OCI-LY3 (cell line): ENCODE measurements at regions not wholly inside any gene's neighbourhood (a gene's known extent, or its start where the extent isn't known, plus 50 kb on each side); places are given as distances from the start of the nearest gene placed in this dataset.
A peak's percentile ranks its signal among the peaks of the same experiment; 100 is the strongest.

Experiments
- H2AFZ ChIP-seq: fragments of 200-600, 300-600 bp; shearing (Covaris generic); 2 replicates; pipeline ENCODE4 v1.6.0; 2014; ENCODE audit warnings: antibody characterized with exemption, low read depth, low read length
- H3K27ac ChIP-seq: fragments of 200-600, 300-600 bp; sonication (generic); 2 replicates; pipeline ENCODE4 v1.5.1; 2014; ENCODE audit warnings: mild to moderate bottlenecking, low read length, moderate library complexity, mixed read lengths
- H3K27me3 ChIP-seq: fragments of 200-600, 300-600 bp; sonication (generic); 2 replicates; pipeline ENCODE4 v1.6.1; 2014; ENCODE audit warnings: low read depth, low read length, mixed read lengths
- H3K36me3 ChIP-seq: fragments of 200-600, 300-600 bp; sonication (generic); replicated peaks from 2 replicates; pipeline ENCODE3; 2014; ENCODE audit warnings: low read depth, low read length, mixed read lengths
- H3K4me1 ChIP-seq: fragments of 300-600, 200-600 bp; sonication (generic); 2 replicates; pipeline ENCODE4 v1.6.1; 2014; ENCODE audit warnings: low read length, mixed read lengths
- H3K4me2 ChIP-seq: fragments of 200-600, 300-600 bp; sonication (generic); 2 replicates; pipeline ENCODE4 v1.6.1; 2014; ENCODE audit warnings: low read length, mixed read lengths
- H3K4me3 ChIP-seq: fragments of 300-600, 200-600 bp; sonication (generic); 2 replicates; pipeline ENCODE4 v1.5.1; 2014; ENCODE audit warnings: antibody characterized with exemption, mild to moderate bottlenecking, low read length, moderate library complexity
- H3K79me2 ChIP-seq: fragments of 300-600, 200-600 bp; shearing (Covaris generic); 2 replicates; pipeline ENCODE4 v1.6.1; 2014; ENCODE audit warnings: mild to moderate bottlenecking, low read length, mixed read lengths
- H3K9ac ChIP-seq: fragments of 300-600, 200-600 bp; shearing (Covaris generic); 2 replicates; pipeline ENCODE4 v1.6.0; 2014; ENCODE audit warnings: mild to moderate bottlenecking, low read length, moderate library complexity
- H3K9me3 ChIP-seq: fragments of 200-600, 300-600 bp; shearing (Covaris generic); 2 replicates; pipeline ENCODE4 v1.6.1; 2014; ENCODE audit warnings: low read length, mixed read lengths; ENCODE audit not compliant: insufficient read depth
- H4K20me1 ChIP-seq: fragments of 200-600, 300-600 bp; sonication (generic); 2 replicates; pipeline ENCODE4 v1.6.1; 2016; ENCODE audit warnings: low read length, mixed read lengths; ENCODE audit not compliant: insufficient read depth
- EZH2phosphoT487 ChIP-seq: fragments of 200-600 bp; shearing (Covaris generic); IDR thresholded peaks from 2 replicates; pipeline ENCODE4 v1.6.1; 2018; ENCODE audit warnings: antibody characterized with exemption, mixed run types, low read depth
- TF ChIP-seq, protein P1 (sequence below): fragments of 200-600, 300-600 bp; sonication (generic); IDR thresholded peaks from 2 replicates; pipeline ENCODE4 v1.5.1; 2014; ENCODE audit warnings: antibody characterized with exemption, low read length, low read depth

GRCh38 chr15:35928847-35929246, 382.9 kb upstream of the DPH6 start:
- peaks cover 17% of the 10 kb centered on the region for H3K4me1 ChIP-seq
- no peak for TF ChIP-seq EZH2phosphoT487
- TF ChIP-seq, protein P1, sequence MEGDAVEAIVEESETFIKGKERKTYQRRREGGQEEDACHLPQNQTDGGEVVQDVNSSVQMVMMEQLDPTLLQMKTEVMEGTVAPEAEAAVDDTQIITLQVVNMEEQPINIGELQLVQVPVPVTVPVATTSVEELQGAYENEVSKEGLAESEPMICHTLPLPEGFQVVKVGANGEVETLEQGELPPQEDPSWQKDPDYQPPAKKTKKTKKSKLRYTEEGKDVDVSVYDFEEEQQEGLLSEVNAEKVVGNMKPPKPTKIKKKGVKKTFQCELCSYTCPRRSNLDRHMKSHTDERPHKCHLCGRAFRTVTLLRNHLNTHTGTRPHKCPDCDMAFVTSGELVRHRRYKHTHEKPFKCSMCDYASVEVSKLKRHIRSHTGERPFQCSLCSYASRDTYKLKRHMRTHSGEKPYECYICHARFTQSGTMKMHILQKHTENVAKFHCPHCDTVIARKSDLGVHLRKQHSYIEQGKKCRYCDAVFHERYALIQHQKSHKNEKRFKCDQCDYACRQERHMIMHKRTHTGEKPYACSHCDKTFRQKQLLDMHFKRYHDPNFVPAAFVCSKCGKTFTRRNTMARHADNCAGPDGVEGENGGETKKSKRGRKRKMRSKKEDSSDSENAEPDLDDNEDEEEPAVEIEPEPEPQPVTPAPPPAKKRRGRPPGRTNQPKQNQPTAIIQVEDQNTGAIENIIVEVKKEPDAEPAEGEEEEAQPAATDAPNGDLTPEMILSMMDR = no peak
- no peak overlapping the region for H3K27ac ChIP-seq
- no peaks in the 10 kb centered on the region for H3K36me3 ChIP-seq
- no peak overlapping the region for H3K9ac ChIP-seq
- no peak overlapping the region for H2AFZ ChIP-seq
- H3K4me2 ChIP-seq = no peak overlapping the region
- no peak overlapping the region for H3K4me3 ChIP-seq
- no peaks in the 10 kb centered on the region for H3K79me2 ChIP-seq
- H4K20me1 ChIP-seq = no peaks in the 10 kb centered on the region
- H3K27me3 ChIP-seq = no peaks in the 10 kb centered on the region
- H3K9me3 ChIP-seq = no peaks in the 10 kb centered on the region

DNA sequence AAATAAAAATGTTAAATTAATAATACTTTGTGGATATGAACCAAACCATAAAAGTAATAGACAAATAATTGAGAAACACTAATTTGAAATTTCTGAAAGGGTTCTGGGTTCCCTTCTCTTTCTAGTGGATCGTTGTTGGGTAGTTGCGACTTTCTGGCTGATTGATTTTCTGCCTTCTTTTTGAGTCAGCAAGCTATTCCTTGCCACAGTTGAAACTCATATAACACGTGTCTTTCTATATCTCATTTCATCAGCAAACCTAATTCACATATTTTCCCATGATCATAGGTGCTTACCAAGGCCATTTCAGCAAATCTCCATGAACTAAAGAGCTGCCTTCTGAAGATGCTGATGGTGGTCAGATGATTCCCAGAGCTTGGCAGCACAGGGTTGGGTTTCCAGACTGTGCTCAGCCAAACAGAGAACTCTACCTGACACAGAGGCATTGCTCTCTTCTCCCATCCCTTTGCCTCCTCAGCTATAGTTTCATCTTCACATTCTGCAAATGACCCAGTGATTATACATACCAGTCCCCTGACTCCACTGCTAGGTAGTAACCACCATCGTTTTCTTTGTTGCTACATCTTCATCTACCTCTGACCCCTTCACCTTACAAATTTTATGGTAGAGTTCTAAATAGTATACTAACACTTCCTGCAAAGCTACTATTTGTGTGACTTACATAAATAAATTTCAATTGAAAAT, 383.9 kb upstream of the DPH6 start:
- Histone ChIP-seq H3K27ac (no peak overlapping the region), H2AFZ (no peak overlapping the region), H3K27me3 (no peaks in the 10 kb centered on the region), H3K9me3 (no peaks in the 10 kb centered on the region), H3K36me3 (no peaks in the 10 kb centered on the region), H3K4me2 (peak overlapping the region; percentile 43), H4K20me1 (no peaks in the 10 kb centered on the region), H3K4me3 (no peak overlapping the region), H3K9ac (no peak overlapping the region), H3K79me2 (no peaks in the 10 kb centered on the region), H3K4me1 (peaks cover 17% of the 10 kb centered on the region)
- TF ChIP-seq, protein P1 = no peak
- TF ChIP-seq EZH2phosphoT487 = no peak

DNA sequence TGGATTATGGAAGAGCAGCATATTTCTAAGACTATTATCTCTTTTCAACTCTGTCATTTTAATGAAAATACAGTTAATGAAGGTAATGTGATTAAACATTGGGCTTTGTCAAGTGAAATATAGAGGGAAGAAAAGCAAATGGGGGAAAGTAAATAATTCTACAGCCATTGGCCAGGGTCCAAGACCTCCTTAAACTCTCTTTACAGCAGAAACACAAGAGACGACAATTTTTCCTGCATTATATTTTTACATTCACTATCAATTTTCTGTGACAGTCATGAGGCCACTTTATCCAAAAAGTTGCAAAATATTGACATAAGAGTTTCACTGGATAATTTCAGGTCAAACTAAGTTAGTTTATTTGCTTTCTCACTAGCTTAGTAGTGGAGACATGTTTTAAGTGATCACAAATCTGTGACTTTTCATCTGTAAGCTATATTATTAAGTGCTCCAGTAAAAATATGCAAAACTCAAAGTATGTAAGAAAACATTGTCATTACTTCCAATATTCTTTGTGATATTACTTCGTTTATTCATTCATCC, 385.9 kb upstream of the DPH6 start:
- no peaks in the 10 kb centered on the region for H3K36me3 ChIP-seq
- TF ChIP-seq EZH2phosphoT487 = no peak
- TF ChIP-seq, protein P1 = no peak
- no peak overlapping the region for H3K4me2 ChIP-seq
- no peak overlapping the region for H2AFZ ChIP-seq
- H3K27ac ChIP-seq = no peak overlapping the region
- H3K9ac ChIP-seq = no peak overlapping the region
- no peaks in the 10 kb centered on the region for H3K9me3 ChIP-seq
- no peak overlapping the region for H3K4me3 ChIP-seq
- no peaks in the 10 kb centered on the region for H4K20me1 ChIP-seq
- no peaks in the 10 kb centered on the region for H3K27me3 ChIP-seq
- H3K4me1 ChIP-seq = peaks cover 17% of the 10 kb centered on the region
- H3K79me2 ChIP-seq = no peaks in the 10 kb centered on the region

- H3K4me1 ChIP-seq = peaks cover 17% of the 10 kb centered on the region
- no peaks in the 10 kb centered on the region for H3K79me2 ChIP-seq
Measured at GRCh38 chr15:35932531-35932930, 386.6 kb upstream of the DPH6 start.

More at GRCh38 chr15:35932531-35932930, 386.6 kb upstream of the DPH6 start:
- no peak overlapping the region for H3K27ac ChIP-seq
- TF ChIP-seq, protein P1 = no peak
- no peak for TF ChIP-seq EZH2phosphoT487
- no peaks in the 10 kb centered on the region for H4K20me1 ChIP-seq
- no peaks in the 10 kb centered on the region for H3K9me3 ChIP-seq
- H3K36me3 ChIP-seq = no peaks in the 10 kb centered on the region
- no peak overlapping the region for H3K4me3 ChIP-seq
- H3K27me3 ChIP-seq = no peaks in the 10 kb centered on the region
- no peak overlapping the region for H2AFZ ChIP-seq
- no peak overlapping the region for H3K9ac ChIP-seq
- no peak overlapping the region for H3K4me2 ChIP-seq
